ENCODE measurements at regions not wholly inside any gene's neighbourhood (a gene's known extent, or its start where the extent isn't known, plus 50 kb on each side); places are given as distances from the start of the nearest gene placed in this dataset.

- H3K4me1 Mint-ChIP-seq (ENCODE audit: insufficient read depth, unreplicated experiment): no peaks in the 10 kb centered on the region
- H3K9me3 Mint-ChIP-seq (ENCODE audit: unreplicated experiment): no peaks in the 10 kb centered on the region
- H3K4me3 Mint-ChIP-seq (ENCODE audit: unreplicated experiment): no peak overlapping the region
- no peak for DNase-seq (ENCODE audit: unreplicated experiment)
- CTCF ChIA-PET: no interaction called here
- no peaks in the 10 kb centered on the region for H3K27me3 Mint-ChIP-seq (ENCODE audit: insufficient read depth, unreplicated experiment)
- no peaks in the 10 kb centered on the region for H3K36me3 Mint-ChIP-seq (ENCODE audit: insufficient read depth, unreplicated experiment)
- BruUV-seq (replicated peaks): no TSS peak
- POLR2A ChIA-PET: no interaction called here
- TF ChIP-seq, protein P1, sequence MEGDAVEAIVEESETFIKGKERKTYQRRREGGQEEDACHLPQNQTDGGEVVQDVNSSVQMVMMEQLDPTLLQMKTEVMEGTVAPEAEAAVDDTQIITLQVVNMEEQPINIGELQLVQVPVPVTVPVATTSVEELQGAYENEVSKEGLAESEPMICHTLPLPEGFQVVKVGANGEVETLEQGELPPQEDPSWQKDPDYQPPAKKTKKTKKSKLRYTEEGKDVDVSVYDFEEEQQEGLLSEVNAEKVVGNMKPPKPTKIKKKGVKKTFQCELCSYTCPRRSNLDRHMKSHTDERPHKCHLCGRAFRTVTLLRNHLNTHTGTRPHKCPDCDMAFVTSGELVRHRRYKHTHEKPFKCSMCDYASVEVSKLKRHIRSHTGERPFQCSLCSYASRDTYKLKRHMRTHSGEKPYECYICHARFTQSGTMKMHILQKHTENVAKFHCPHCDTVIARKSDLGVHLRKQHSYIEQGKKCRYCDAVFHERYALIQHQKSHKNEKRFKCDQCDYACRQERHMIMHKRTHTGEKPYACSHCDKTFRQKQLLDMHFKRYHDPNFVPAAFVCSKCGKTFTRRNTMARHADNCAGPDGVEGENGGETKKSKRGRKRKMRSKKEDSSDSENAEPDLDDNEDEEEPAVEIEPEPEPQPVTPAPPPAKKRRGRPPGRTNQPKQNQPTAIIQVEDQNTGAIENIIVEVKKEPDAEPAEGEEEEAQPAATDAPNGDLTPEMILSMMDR (IDR thresholded peaks at IDR 0.05; ENCODE audit: unreplicated experiment): no peak
- intact Hi-C loops (cut with micrococcal nuclease): no loop called here
- no peak overlapping the region for H3K27ac Mint-ChIP-seq (ENCODE audit: low read depth, unreplicated experiment)
These were observed 830.9 kb upstream of the WWC1 start for GRCh38 chr5:167460449-167461020.

DNA sequence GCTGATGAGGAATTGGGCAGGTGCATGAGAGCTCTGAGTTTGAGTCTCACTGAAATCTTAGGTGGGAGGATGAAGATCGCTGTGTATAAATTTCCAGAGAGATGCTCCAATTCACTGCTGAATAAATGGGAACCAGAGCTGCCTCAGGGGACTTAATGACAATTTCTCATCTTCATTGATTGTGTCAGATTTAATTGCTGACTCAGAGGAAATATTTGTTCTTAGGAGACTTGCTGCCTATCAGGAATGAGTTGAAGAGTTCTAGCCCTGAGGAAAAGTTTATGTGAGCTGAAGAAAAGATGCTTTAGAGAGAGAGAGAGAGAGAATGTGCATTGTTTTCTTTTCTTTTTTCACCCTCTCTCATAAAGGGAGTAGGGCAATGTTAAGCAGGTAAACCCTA lies 827.5 kb upstream of the WWC1 start:
- POLR2A ChIA-PET: interaction anchor here (1.3 kb wide), 1 partner anchor 91 kb away, joined by 3 read pairs; no protein-coding TSS in a partner anchor
- TF ChIP-seq, protein P1 (IDR thresholded peaks at IDR 0.05; ENCODE audit: unreplicated experiment): no peak
- intact Hi-C loops (cut with micrococcal nuclease): no loop called here
- DNase-seq (ENCODE audit: unreplicated experiment): no peak
- BruUV-seq (replicated peaks): no TSS peak
- H3K4me1 Mint-ChIP-seq (ENCODE audit: insufficient read depth, unreplicated experiment): no peaks in the 10 kb centered on the region
- H3K9me3 Mint-ChIP-seq (ENCODE audit: unreplicated experiment): no peaks in the 10 kb centered on the region
- no peak overlapping the region for H3K27ac Mint-ChIP-seq (ENCODE audit: low read depth, unreplicated experiment)
- CTCF ChIA-PET: interaction anchor here (0.6 kb wide), 2 partner anchors 63 to 306 kb away, joined by 3 read pairs; no protein-coding TSS in a partner anchor
- H3K27me3 Mint-ChIP-seq (ENCODE audit: insufficient read depth, unreplicated experiment): no peaks in the 10 kb centered on the region
- no peaks in the 10 kb centered on the region for H3K36me3 Mint-ChIP-seq (ENCODE audit: insufficient read depth, unreplicated experiment)
- H3K4me3 Mint-ChIP-seq (ENCODE audit: unreplicated experiment): no peak overlapping the region

DNA sequence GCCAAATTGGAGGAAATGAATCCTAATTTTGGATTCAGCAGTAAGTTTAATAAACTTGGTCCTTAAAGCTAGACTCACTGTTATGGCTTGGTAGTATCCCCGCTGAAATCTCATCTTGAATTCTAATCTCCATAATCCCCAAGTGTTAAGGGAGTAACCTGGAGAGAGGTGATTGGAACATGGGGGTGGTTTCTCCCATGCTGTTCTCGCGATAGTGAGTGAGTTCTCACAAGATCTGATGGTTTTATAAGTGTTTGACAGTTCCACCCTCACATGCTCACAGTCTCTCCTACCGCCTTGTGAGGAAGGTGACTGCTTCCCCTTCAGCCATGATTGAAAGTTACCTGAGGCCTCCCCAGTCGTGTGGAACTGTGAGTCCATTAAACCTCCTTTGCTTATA lies 824.5 kb upstream of the WWC1 start:
- Mint-ChIP-seq H3K27ac (ENCODE audit: low read depth, unreplicated experiment) (no peak overlapping the region), H3K4me3 (ENCODE audit: unreplicated experiment) (no peak overlapping the region), H3K4me1 (ENCODE audit: insufficient read depth, unreplicated experiment) (no peaks in the 10 kb centered on the region), H3K9me3 (ENCODE audit: unreplicated experiment) (no peaks in the 10 kb centered on the region), H3K36me3 (ENCODE audit: insufficient read depth, unreplicated experiment) (no peaks in the 10 kb centered on the region), H3K27me3 (ENCODE audit: insufficient read depth, unreplicated experiment) (no peaks in the 10 kb centered on the region)
- CTCF ChIA-PET: interaction anchor here (0.6 kb wide), 2 partner anchors 10 to 19 kb away, joined by 3 read pairs; no protein-coding TSS in a partner anchor
- BruUV-seq (replicated peaks): no TSS peak
- POLR2A ChIA-PET: no interaction called here
- TF ChIP-seq, protein P1 (IDR thresholded peaks at IDR 0.05; ENCODE audit: unreplicated experiment): no peak
- intact Hi-C loops (cut with micrococcal nuclease): no loop called here
- DNase-seq (ENCODE audit: unreplicated experiment): no peak

GRCh38 chr5:167472566-167473108 lies 818.8 kb upstream of the WWC1 start:
- no TSS peak for BruUV-seq (replicated peaks)
- H3K4me3 Mint-ChIP-seq (ENCODE audit: unreplicated experiment): no peak overlapping the region
- intact Hi-C loops (cut with micrococcal nuclease): no loop called here
- no peaks in the 10 kb centered on the region for H3K4me1 Mint-ChIP-seq (ENCODE audit: insufficient read depth, unreplicated experiment)
- H3K27me3 Mint-ChIP-seq (ENCODE audit: insufficient read depth, unreplicated experiment): no peaks in the 10 kb centered on the region
- no peak overlapping the region for H3K27ac Mint-ChIP-seq (ENCODE audit: low read depth, unreplicated experiment)
- no peaks in the 10 kb centered on the region for H3K36me3 Mint-ChIP-seq (ENCODE audit: insufficient read depth, unreplicated experiment)
- POLR2A ChIA-PET: interaction anchor here (1.0 to 1.2 kb wide), 2 partner anchors 11 to 12 kb away, joined by 3 read pairs; no protein-coding TSS in a partner anchor
- no peaks in the 10 kb centered on the region for H3K9me3 Mint-ChIP-seq (ENCODE audit: unreplicated experiment)
- TF ChIP-seq, protein P1 (IDR thresholded peaks at IDR 0.05; ENCODE audit: unreplicated experiment): no peak
- CTCF ChIA-PET: interaction anchor here (0.6 kb wide), 1 partner anchor 93 kb away, joined by 8 read pairs; no protein-coding TSS in a partner anchor
- DNase-seq (ENCODE audit: unreplicated experiment): no peak

All from MCF 10A (cell line).